WTC11 (cell line): ENCODE measurements at regions not wholly inside any gene's neighbourhood (a gene's known extent, or its start where the extent isn't known, plus 50 kb on each side); places are given as distances from the start of the nearest gene placed in this dataset.

Source experiments
- ATAC-seq: fragments of 200-7000 bp; cut with Tn5 transposase; 2 replicates; pipeline ENCODE4 v1.10.0; 2021; ENCODE audit warnings: mild to moderate bottlenecking, moderate library complexity
- CTCF ChIA-PET: fragments of 300-600 bp; sonication (Branson Sonifier 250); formaldehyde crosslinking; loops from one replicate; lab custom pipeline; 2021; ENCODE audit warnings: antibody characterized with exemption; lab: Charles Lee
- POLR2A ChIA-PET: fragments of 350-600 bp; sonication (Branson Sonifier 250); formaldehyde crosslinking; loops from one replicate; lab custom pipeline; 2021; ENCODE audit warnings: antibody characterized with exemption; lab: Charles Lee
- DNase-seq: peaks from one replicate; pipeline ENCODE4 v3.0.0; 2021; ENCODE audit warnings: low spot score
- H3K27ac Mint-ChIP-seq: 2 replicates; pipeline ENCODE4 v1.8.0; 2021; ENCODE audit warnings: mixed read lengths
- H3K27me3 Mint-ChIP-seq: 2 replicates; pipeline ENCODE4 v1.8.0; 2021; ENCODE audit warnings: low read depth, mild to moderate bottlenecking, moderate library complexity, mixed read lengths
- H3K36me3 Mint-ChIP-seq: 2 replicates; pipeline ENCODE4 v1.8.0; 2021; ENCODE audit warnings: mixed read lengths
- H3K4me1 Mint-ChIP-seq: 2 replicates; pipeline ENCODE4 v1.8.0; 2022; ENCODE audit warnings: mixed read lengths
- H3K4me3 Mint-ChIP-seq: 2 replicates; pipeline ENCODE4 v1.8.0; 2021; ENCODE audit warnings: mild to moderate bottlenecking, moderate library complexity, mixed read lengths
- H3K9me3 Mint-ChIP-seq: 2 replicates; pipeline ENCODE4 v1.8.0; 2021; ENCODE audit warnings: mixed read lengths
- ELF4 ChIP-seq: sonication (generic); formaldehyde crosslinking; IDR thresholded peaks from 2 replicates; pipeline ENCODE4 v1.8.1; 2022; ENCODE audit warnings: low read depth, mild to moderate bottlenecking, moderate library complexity, missing genetic modification reagents
- ETV6 ChIP-seq: sonication (generic); formaldehyde crosslinking; IDR thresholded peaks from 2 replicates; pipeline ENCODE4 v1.8.1; 2022; ENCODE audit warnings: mild to moderate bottlenecking, missing genetic modification reagents
- FOXJ3 ChIP-seq: sonication (generic); formaldehyde crosslinking; IDR thresholded peaks from 2 replicates; pipeline ENCODE4 v1.9.0; 2021; ENCODE audit warnings: missing genetic modification reagents, mild to moderate bottlenecking, borderline replicate concordance
- FOXP1 ChIP-seq: sonication (generic); formaldehyde crosslinking; IDR thresholded peaks from 2 replicates; pipeline ENCODE4 v1.8.0; 2022; ENCODE audit warnings: missing genetic modification reagents, mild to moderate bottlenecking, moderate library complexity, borderline replicate concordance
- GRHL2 ChIP-seq: fragments of 250-450 bp; sonication (Bioruptor Pico); IDR thresholded peaks from 2 replicates; pipeline ENCODE4 v1.8.0; 2022; ENCODE audit warnings: mild to moderate bottlenecking, moderate library complexity; ENCODE audit not compliant: insufficient replicate concordance, severe bottlenecking
- GTF2I ChIP-seq: fragments of 250-450 bp; sonication (Bioruptor Pico); conservative IDR thresholded peaks from 2 replicates; pipeline ENCODE4 v1.4.0; 2021; ENCODE audit warnings: mild to moderate bottlenecking
- HMGA2 ChIP-seq: fragments of 250-450 bp; sonication (Bioruptor Pico); IDR thresholded peaks from 2 replicates; pipeline ENCODE4 v1.4.0; 2021; ENCODE audit warnings: mild to moderate bottlenecking, moderate library complexity
- JUN ChIP-seq: sonication (generic); formaldehyde crosslinking; IDR thresholded peaks from 2 replicates; pipeline ENCODE4 v1.8.0; 2023; ENCODE audit warnings: mild to moderate bottlenecking, missing genetic modification reagents
- NFE2L1 ChIP-seq: sonication (generic); formaldehyde crosslinking; IDR thresholded peaks from 2 replicates; pipeline ENCODE4 v1.8.1; 2023; ENCODE audit warnings: missing genetic modification reagents
- NR3C1 ChIP-seq: sonication (generic); formaldehyde crosslinking; conservative IDR thresholded peaks from 2 replicates; pipeline ENCODE4 v1.8.1; 2023; ENCODE audit warnings: low read depth, mild to moderate bottlenecking, missing genetic modification reagents
- SOX15 ChIP-seq: fragments of 250-450 bp; sonication (Bioruptor Pico); IDR thresholded peaks from 2 replicates; pipeline ENCODE4 v1.9.0; 2021; ENCODE audit warnings: mild to moderate bottlenecking
- TCF7 ChIP-seq: sonication (generic); formaldehyde crosslinking; IDR thresholded peaks from 2 replicates; pipeline ENCODE4 v1.8.0; 2022; ENCODE audit warnings: mild to moderate bottlenecking, low read depth, missing genetic modification reagents, moderate library complexity
- TP53 ChIP-seq: sonication (generic); formaldehyde crosslinking; IDR thresholded peaks from 2 replicates; pipeline ENCODE4 v1.8.1; 2023; ENCODE audit warnings: mild to moderate bottlenecking, missing genetic modification reagents
- ZNF396 ChIP-seq: fragments of 250-450 bp; sonication (Bioruptor Pico); IDR thresholded peaks from 2 replicates; pipeline ENCODE4 v1.8.0; 2021; ENCODE audit warnings: mild to moderate bottlenecking, moderate library complexity, borderline replicate concordance
- ZNF416 ChIP-seq: fragments of 250-450 bp; sonication (Bioruptor Pico); IDR thresholded peaks from 2 replicates; pipeline ENCODE4 v1.9.0; 2021; ENCODE audit warnings: mild to moderate bottlenecking, inconsistent platforms
- TF ChIP-seq, protein P1 (sequence below): fragments of 250-450 bp; sonication (Bioruptor Pico); IDR thresholded peaks from 2 replicates; pipeline ENCODE4 v1.9.0; 2021; ENCODE audit warnings: mild to moderate bottlenecking
- TF ChIP-seq, protein P2 (sequence below): sonication (generic); formaldehyde crosslinking; conservative IDR thresholded peaks from 2 replicates; pipeline ENCODE4 v1.8.1; 2023; ENCODE audit warnings: mild to moderate bottlenecking, low read depth, missing genetic modification reagents, moderate library complexity
- TF ChIP-seq, protein P3 (sequence below): sonication (generic); formaldehyde crosslinking; IDR thresholded peaks from 2 replicates; pipeline ENCODE4 v1.8.0; 2023; ENCODE audit warnings: missing genetic modification reagents
- TF ChIP-seq, protein P4 (sequence below): fragments of 250-450 bp; sonication (Bioruptor Pico); IDR thresholded peaks from 2 replicates; pipeline ENCODE4 v1.8.0; 2021; ENCODE audit warnings: mild to moderate bottlenecking
- TF ChIP-seq, protein P5 (sequence below): fragments of 250-450 bp; sonication (Bioruptor Pico); conservative IDR thresholded peaks from 2 replicates; pipeline ENCODE4 v1.9.0; 2021; ENCODE audit warnings: mild to moderate bottlenecking
- TF ChIP-seq, protein P6 (sequence below): sonication (generic); formaldehyde crosslinking; IDR thresholded peaks from 2 replicates; pipeline ENCODE4 v1.8.1; 2023; ENCODE audit warnings: mild to moderate bottlenecking, missing genetic modification reagents, borderline replicate concordance
- TF ChIP-seq, protein P7 (sequence below): sonication (generic); formaldehyde crosslinking; IDR thresholded peaks from 2 replicates; pipeline ENCODE4 v1.8.1; 2022; ENCODE audit warnings: mild to moderate bottlenecking, moderate library complexity, missing genetic modification reagents
- TF ChIP-seq, protein P8 (sequence below): sonication (generic); formaldehyde crosslinking; IDR thresholded peaks from 2 replicates; pipeline ENCODE4 v1.8.0; 2022; ENCODE audit warnings: mild to moderate bottlenecking, missing genetic modification reagents

DNA sequence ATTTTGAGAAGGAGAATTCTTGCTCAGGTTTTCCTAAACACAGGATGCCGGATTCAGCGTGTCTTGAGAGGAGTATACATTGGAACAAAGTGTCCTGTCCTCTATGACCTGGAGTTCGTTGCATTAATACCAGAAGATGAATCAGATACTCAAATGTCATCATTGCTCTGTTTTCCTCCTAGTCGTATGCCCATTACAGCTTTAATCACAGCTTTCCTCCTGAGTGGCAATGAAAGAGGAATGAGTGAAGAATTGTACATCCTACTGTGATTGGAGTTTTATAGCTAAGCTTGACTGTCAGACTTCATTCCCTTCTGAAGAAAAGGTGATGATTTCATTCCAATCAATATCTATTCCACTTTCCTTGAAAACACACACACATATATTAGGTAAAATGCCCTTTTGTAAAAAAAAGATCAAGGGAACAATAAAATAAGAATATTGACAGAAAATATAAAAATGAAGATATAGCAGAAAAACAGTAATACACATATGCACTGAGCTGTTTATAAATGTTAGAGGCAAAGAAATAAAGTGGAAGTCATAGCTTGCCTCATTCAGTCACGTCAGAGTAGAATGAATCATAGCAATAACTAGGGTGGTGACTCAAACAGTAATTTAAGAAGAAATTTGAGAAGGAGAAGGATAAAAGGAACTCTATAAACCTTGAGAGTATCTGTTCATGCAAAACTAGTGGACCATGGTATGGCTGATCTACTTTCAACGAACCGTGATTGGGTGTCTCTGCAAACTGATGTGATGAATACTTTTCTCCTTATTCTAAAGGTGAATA is 501.5 kb downstream of the SUCLA2 start:
- ATAC-seq (no peak), DNase-seq (no peak)
- TF ChIP-seq, protein P1, sequence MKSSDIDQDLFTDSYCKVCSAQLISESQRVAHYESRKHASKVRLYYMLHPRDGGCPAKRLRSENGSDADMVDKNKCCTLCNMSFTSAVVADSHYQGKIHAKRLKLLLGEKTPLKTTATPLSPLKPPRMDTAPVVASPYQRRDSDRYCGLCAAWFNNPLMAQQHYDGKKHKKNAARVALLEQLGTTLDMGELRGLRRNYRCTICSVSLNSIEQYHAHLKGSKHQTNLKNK = no peak
- TF ChIP-seq FOXP1 (CRISPR knock-in tag) (no peak), FOXJ3 (CRISPR knock-in tag) (no peak), HMGA2 (CRISPR knock-in tag) (no peak), ZNF416 (CRISPR knock-in tag) (no peak), TP53 (CRISPR knock-in tag) (no peak), ETV6 (CRISPR knock-in tag) (no peak), SOX15 (CRISPR knock-in tag) (no peak), GRHL2 (no peak), ZNF396 (CRISPR knock-in tag) (no peak), NFE2L1 (no peak), TCF7 (no peak), JUN (no peak), ELF4 (CRISPR knock-in tag) (no peak), GTF2I (no peak)
- TF ChIP-seq, protein P2, sequence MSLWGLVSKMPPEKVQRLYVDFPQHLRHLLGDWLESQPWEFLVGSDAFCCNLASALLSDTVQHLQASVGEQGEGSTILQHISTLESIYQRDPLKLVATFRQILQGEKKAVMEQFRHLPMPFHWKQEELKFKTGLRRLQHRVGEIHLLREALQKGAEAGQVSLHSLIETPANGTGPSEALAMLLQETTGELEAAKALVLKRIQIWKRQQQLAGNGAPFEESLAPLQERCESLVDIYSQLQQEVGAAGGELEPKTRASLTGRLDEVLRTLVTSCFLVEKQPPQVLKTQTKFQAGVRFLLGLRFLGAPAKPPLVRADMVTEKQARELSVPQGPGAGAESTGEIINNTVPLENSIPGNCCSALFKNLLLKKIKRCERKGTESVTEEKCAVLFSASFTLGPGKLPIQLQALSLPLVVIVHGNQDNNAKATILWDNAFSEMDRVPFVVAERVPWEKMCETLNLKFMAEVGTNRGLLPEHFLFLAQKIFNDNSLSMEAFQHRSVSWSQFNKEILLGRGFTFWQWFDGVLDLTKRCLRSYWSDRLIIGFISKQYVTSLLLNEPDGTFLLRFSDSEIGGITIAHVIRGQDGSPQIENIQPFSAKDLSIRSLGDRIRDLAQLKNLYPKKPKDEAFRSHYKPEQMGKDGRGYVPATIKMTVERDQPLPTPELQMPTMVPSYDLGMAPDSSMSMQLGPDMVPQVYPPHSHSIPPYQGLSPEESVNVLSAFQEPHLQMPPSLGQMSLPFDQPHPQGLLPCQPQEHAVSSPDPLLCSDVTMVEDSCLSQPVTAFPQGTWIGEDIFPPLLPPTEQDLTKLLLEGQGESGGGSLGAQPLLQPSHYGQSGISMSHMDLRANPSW (CRISPR knock-in tag) = no peak
- TF ChIP-seq, protein P3, sequence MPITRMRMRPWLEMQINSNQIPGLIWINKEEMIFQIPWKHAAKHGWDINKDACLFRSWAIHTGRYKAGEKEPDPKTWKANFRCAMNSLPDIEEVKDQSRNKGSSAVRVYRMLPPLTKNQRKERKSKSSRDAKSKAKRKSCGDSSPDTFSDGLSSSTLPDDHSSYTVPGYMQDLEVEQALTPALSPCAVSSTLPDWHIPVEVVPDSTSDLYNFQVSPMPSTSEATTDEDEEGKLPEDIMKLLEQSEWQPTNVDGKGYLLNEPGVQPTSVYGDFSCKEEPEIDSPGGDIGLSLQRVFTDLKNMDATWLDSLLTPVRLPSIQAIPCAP = no peak
- TF ChIP-seq, protein P4, sequence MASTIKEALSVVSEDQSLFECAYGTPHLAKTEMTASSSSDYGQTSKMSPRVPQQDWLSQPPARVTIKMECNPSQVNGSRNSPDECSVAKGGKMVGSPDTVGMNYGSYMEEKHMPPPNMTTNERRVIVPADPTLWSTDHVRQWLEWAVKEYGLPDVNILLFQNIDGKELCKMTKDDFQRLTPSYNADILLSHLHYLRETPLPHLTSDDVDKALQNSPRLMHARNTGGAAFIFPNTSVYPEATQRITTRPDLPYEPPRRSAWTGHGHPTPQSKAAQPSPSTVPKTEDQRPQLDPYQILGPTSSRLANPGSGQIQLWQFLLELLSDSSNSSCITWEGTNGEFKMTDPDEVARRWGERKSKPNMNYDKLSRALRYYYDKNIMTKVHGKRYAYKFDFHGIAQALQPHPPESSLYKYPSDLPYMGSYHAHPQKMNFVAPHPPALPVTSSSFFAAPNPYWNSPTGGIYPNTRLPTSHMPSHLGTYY (CRISPR knock-in tag) = no peak
- peaks cover 7% of the 10 kb centered on the region for H3K9me3 Mint-ChIP-seq
- H3K4me3 Mint-ChIP-seq = no peak overlapping the region
- ChIA-PET CTCF (interaction anchor here (1.5 kb wide), 1 partner anchor 37 kb away, joined by 6 read pairs; no protein-coding TSS in a partner anchor), POLR2A (no interaction called here)
- H3K4me1 Mint-ChIP-seq = peaks cover 12% of the 10 kb centered on the region
- no peak overlapping the region for H3K27ac Mint-ChIP-seq
- H3K36me3 Mint-ChIP-seq = no peaks in the 10 kb centered on the region
- no peaks in the 10 kb centered on the region; the same call in 1 of the 2 replicates for H3K27me3 Mint-ChIP-seq

DNA sequence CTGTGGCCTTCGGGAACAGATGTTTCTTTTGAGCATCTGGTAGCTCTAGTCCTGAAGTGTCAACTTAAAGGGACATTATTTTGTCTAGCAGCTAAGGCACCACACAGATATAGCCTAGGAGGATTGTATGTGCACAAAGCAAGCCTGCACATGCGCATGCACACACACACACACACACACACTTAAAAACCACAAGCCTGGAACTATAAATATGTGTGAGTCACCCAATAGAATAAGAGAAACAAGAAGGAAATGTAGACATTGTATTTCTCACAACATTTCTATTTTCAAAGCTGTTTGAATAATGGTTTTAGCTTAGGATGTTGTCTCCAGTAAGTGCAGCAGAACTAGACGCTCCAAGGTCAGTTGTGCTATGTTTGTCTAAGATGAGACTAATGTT is 516.5 kb downstream of the SUCLA2 start:
- DNase-seq (no peak), ATAC-seq (no peak)
- Mint-ChIP-seq H3K36me3 (no peaks in the 10 kb centered on the region), H3K4me1 (peaks cover 13% of the 10 kb centered on the region), H3K27me3 (no peaks in the 10 kb centered on the region), H3K4me3 (no peak overlapping the region), H3K27ac (no peak overlapping the region), H3K9me3 (peaks cover 3% of the 10 kb centered on the region; the same call in 1 of the 2 replicates)
- ChIA-PET POLR2A (no interaction called here), CTCF (no interaction called here)
- no peak for TF ChIP-seq NR3C1 (CRISPR knock-in tag)
- TF ChIP-seq, protein P5, sequence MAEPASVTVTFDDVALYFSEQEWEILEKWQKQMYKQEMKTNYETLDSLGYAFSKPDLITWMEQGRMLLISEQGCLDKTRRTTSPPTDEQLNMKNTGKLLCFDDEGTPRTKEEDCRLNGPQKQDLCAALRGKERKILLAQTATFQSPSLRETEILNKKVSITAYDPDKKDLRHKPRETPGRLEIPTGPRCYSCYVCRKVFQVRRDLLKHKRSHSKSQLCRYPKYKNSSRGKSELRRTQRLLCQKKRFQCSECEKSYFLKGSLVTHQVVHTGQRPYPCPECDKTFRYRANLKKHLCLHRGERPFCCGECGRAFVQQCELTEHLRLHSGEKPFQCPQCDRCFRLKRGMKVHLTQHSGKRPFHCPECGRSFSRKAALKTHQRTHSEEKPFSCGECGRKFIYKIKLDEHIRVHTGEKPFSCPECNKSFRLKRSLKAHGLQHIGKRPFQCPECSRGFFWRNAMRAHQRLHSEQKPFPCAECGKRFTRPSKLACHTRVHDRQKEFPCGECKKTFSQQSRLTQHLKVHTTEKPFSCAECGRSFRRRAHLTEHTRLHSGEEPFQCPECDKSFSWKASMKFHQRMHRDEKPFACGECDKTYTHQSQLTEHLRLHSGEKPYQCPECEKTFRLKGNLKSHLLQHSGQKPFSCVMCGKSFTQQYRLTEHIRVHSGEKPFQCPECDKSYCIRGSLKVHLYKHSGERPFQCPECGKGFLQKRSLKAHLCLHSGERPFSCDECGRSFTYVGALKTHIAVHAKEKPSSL (CRISPR knock-in tag) = no peak
- TF ChIP-seq, protein P6, sequence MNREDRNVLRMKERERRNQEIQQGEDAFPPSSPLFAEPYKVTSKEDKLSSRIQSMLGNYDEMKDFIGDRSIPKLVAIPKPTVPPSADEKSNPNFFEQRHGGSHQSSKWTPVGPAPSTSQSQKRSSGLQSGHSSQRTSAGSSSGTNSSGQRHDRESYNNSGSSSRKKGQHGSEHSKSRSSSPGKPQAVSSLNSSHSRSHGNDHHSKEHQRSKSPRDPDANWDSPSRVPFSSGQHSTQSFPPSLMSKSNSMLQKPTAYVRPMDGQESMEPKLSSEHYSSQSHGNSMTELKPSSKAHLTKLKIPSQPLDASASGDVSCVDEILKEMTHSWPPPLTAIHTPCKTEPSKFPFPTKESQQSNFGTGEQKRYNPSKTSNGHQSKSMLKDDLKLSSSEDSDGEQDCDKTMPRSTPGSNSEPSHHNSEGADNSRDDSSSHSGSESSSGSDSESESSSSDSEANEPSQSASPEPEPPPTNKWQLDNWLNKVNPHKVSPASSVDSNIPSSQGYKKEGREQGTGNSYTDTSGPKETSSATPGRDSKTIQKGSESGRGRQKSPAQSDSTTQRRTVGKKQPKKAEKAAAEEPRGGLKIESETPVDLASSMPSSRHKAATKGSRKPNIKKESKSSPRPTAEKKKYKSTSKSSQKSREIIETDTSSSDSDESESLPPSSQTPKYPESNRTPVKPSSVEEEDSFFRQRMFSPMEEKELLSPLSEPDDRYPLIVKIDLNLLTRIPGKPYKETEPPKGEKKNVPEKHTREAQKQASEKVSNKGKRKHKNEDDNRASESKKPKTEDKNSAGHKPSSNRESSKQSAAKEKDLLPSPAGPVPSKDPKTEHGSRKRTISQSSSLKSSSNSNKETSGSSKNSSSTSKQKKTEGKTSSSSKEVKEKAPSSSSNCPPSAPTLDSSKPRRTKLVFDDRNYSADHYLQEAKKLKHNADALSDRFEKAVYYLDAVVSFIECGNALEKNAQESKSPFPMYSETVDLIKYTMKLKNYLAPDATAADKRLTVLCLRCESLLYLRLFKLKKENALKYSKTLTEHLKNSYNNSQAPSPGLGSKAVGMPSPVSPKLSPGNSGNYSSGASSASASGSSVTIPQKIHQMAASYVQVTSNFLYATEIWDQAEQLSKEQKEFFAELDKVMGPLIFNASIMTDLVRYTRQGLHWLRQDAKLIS = no peak
- TF ChIP-seq, protein P7, sequence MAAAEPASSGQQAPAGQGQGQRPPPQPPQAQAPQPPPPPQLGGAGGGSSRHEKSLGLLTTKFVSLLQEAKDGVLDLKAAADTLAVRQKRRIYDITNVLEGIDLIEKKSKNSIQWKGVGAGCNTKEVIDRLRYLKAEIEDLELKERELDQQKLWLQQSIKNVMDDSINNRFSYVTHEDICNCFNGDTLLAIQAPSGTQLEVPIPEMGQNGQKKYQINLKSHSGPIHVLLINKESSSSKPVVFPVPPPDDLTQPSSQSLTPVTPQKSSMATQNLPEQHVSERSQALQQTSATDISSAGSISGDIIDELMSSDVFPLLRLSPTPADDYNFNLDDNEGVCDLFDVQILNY (CRISPR knock-in tag) = no peak
- TF ChIP-seq, protein P8, sequence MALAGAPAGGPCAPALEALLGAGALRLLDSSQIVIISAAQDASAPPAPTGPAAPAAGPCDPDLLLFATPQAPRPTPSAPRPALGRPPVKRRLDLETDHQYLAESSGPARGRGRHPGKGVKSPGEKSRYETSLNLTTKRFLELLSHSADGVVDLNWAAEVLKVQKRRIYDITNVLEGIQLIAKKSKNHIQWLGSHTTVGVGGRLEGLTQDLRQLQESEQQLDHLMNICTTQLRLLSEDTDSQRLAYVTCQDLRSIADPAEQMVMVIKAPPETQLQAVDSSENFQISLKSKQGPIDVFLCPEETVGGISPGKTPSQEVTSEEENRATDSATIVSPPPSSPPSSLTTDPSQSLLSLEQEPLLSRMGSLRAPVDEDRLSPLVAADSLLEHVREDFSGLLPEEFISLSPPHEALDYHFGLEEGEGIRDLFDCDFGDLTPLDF (CRISPR knock-in tag) = no peak
